T-helper 2 cell treated with Interferon-gamma antibody and Interleukin-4, amounts not matched to agents 5 μg/mL and 100 μg/mL, for 36 hours (primary cell): ENCODE measurements at regions not wholly inside any gene's neighbourhood (a gene's known extent, or its start where the extent isn't known, plus 50 kb on each side); places are given as distances from the start of the nearest gene placed in this dataset.

ENCODE experiments used
- DNase-seq: peaks from one replicate; pipeline ENCODE4 v3.0.0; 2021; ENCODE audit warnings: low spot score
- H3K27ac Mint-ChIP-seq: one replicate; pipeline ENCODE4 v1.8.0; 2021; ENCODE audit warnings: mild to moderate bottlenecking, mixed read lengths
- H3K27me3 Mint-ChIP-seq: one replicate; pipeline ENCODE4 v1.8.0; 2021; ENCODE audit warnings: low read depth, mixed read lengths
- H3K36me3 Mint-ChIP-seq: one replicate; pipeline ENCODE4 v1.8.0; 2021; ENCODE audit warnings: low read depth, mixed read lengths
- H3K4me1 Mint-ChIP-seq: one replicate; pipeline ENCODE4 v1.8.0; 2021; ENCODE audit warnings: low read depth, mixed read lengths
- H3K4me3 Mint-ChIP-seq: one replicate; pipeline ENCODE4 v1.8.0; 2022; ENCODE audit warnings: mild to moderate bottlenecking, moderate library complexity, mixed read lengths
- H3K9me3 Mint-ChIP-seq: one replicate; pipeline ENCODE4 v1.8.0; 2021; ENCODE audit warnings: mixed read lengths

GRCh38 chrY:12598783-12599182 is 102.2 kb upstream of the USP9Y start:
- Mint-ChIP-seq H3K27ac (peak overlapping the region; percentile 18), H3K9me3 (peaks cover 45% of the 10 kb centered on the region), H3K4me1 (peaks cover 26% of the 10 kb centered on the region), H3K4me3 (no peak overlapping the region), H3K36me3 (peaks cover 8% of the 10 kb centered on the region), H3K27me3 (no peaks in the 10 kb centered on the region)
- no peak for DNase-seq

GRCh38 chrY:12605426-12605825 is 95.6 kb upstream of the USP9Y start:
- peaks cover 7% of the 10 kb centered on the region for H3K9me3 Mint-ChIP-seq
- DNase-seq: no peak
- H3K27ac Mint-ChIP-seq: no peak overlapping the region
- no peak overlapping the region for H3K4me3 Mint-ChIP-seq
- H3K36me3 Mint-ChIP-seq: no peaks in the 10 kb centered on the region
- no peaks in the 10 kb centered on the region for H3K4me1 Mint-ChIP-seq
- no peaks in the 10 kb centered on the region for H3K27me3 Mint-ChIP-seq

GRCh38 chrY:12610861-12611260 is 90.2 kb upstream of the USP9Y start:
- Mint-ChIP-seq H3K4me3 (no peak overlapping the region), H3K27me3 (no peaks in the 10 kb centered on the region), H3K4me1 (peaks cover 3% of the 10 kb centered on the region), H3K27ac (no peak overlapping the region), H3K36me3 (no peaks in the 10 kb centered on the region), H3K9me3 (peaks cover 12% of the 10 kb centered on the region)
- no peak for DNase-seq

GRCh38 chrY:12615733-12616446 is 85.1 kb upstream of the USP9Y start:
- Mint-ChIP-seq H3K27ac (no peak overlapping the region), H3K27me3 (no peaks in the 10 kb centered on the region), H3K4me1 (peaks cover 3% of the 10 kb centered on the region), H3K4me3 (no peak overlapping the region), H3K9me3 (peaks cover 12% of the 10 kb centered on the region), H3K36me3 (no peaks in the 10 kb centered on the region)
- no peak for DNase-seq

- Mint-ChIP-seq H3K4me1 (no peaks in the 10 kb centered on the region), H3K9me3 (no peaks in the 10 kb centered on the region), H3K36me3 (no peaks in the 10 kb centered on the region), H3K27ac (no peak overlapping the region), H3K4me3 (no peak overlapping the region), H3K27me3 (no peaks in the 10 kb centered on the region)
- DNase-seq: no peak
These were observed 79.5 kb upstream of the USP9Y start for GRCh38 chrY:12621454-12622081.

- Mint-ChIP-seq H3K4me3 (no peak overlapping the region), H3K9me3 (no peaks in the 10 kb centered on the region), H3K27me3 (no peaks in the 10 kb centered on the region), H3K36me3 (no peaks in the 10 kb centered on the region), H3K27ac (no peak overlapping the region), H3K4me1 (peaks cover 6% of the 10 kb centered on the region)
- DNase-seq: no peak
These were observed 77.8 kb upstream of the USP9Y start for GRCh38 chrY:12623204-12623603.

- Mint-ChIP-seq H3K9me3 (no peaks in the 10 kb centered on the region), H3K4me1 (no peaks in the 10 kb centered on the region), H3K36me3 (no peaks in the 10 kb centered on the region), H3K27me3 (no peaks in the 10 kb centered on the region), H3K4me3 (no peak overlapping the region), H3K27ac (no peak overlapping the region)
- no peak for DNase-seq
These were observed 58.0 kb upstream of the USP9Y start for GRCh38 chrY:12642986-12643385.

- no peaks in the 10 kb centered on the region for H3K36me3 Mint-ChIP-seq
- no peak for DNase-seq
- H3K9me3 Mint-ChIP-seq: no peaks in the 10 kb centered on the region
- H3K4me3 Mint-ChIP-seq: no peak overlapping the region
- no peaks in the 10 kb centered on the region for H3K27me3 Mint-ChIP-seq
- no peak overlapping the region for H3K27ac Mint-ChIP-seq
- no peaks in the 10 kb centered on the region for H3K4me1 Mint-ChIP-seq
These were observed 57.2 kb upstream of the USP9Y start for GRCh38 chrY:12643693-12644348.

- H3K4me1 Mint-ChIP-seq: no peaks in the 10 kb centered on the region
- DNase-seq: no peak
- no peaks in the 10 kb centered on the region for H3K9me3 Mint-ChIP-seq
- no peaks in the 10 kb centered on the region for H3K27me3 Mint-ChIP-seq
- H3K27ac Mint-ChIP-seq: no peak overlapping the region
- H3K4me3 Mint-ChIP-seq: no peak overlapping the region
- no peaks in the 10 kb centered on the region for H3K36me3 Mint-ChIP-seq
These were observed 49.9 kb upstream of the USP9Y start for GRCh38 chrY:12651095-12651494.
